ENCODE measurements at regions not wholly inside any gene's neighbourhood (a gene's known extent, or its start where the extent isn't known, plus 50 kb on each side); places are given as distances from the start of the nearest gene placed in this dataset.

DNA sequence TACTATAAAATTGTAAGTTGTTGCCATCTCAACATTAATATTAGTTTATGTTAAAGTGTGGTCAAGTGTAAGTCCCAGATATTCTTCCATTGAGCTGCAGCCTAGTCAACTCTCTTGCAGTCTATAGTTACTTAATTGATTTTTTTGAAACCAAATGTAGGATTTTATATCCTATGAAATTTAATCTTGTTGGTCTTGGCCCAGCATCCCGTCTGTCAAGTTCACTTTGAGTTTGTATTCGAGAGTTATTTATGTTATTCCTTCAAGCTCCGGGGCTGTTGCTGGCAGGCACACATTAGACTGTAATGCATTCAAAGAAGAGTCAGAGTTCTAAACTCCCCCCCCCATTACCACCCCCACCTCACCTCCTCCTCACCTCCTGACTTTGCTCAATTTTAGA lies 71.0 kb upstream of the SPACA1 start:
- intact Hi-C loops (cut with DNase I): no loop called here
- Histone ChIP-seq H3K27me3 (no peaks in the 10 kb centered on the region), H3K4me3 (no peak overlapping the region), H3K9me3 (no peaks in the 10 kb centered on the region), H3K4me1 (no peaks in the 10 kb centered on the region), H3K36me3 (replicated peaks in 1 of 2; ENCODE audit: insufficient read depth in 1 of 2, low read depth in 2 of 2) (no peaks in the 10 kb centered on the region), H3K27ac (no peak overlapping the region)
- 50 to 56% methylated on average over 3 of the region's 3 CpGs for WGBS, 2 donors
- ATAC-seq: no peak
- no peak for DNase-seq
- no peak for TF ChIP-seq CTCF (IDR thresholded peaks at IDR 0.05)
- no peak for TF ChIP-seq POLR2A (IDR thresholded peaks at IDR 0.05)

- WGBS, 2 donors: 75 to 79% methylated on average over 2 of the region's 2 CpGs
- no peak overlapping the region for H3K27ac ChIP-seq
- no peak overlapping the region for H3K4me3 ChIP-seq
- H3K36me3 ChIP-seq (replicated peaks in 1 of 2; ENCODE audit: insufficient read depth in 1 of 2, low read depth in 2 of 2): no peaks in the 10 kb centered on the region
- no peak for TF ChIP-seq CTCF (IDR thresholded peaks at IDR 0.05)
- H3K27me3 ChIP-seq: no peaks in the 10 kb centered on the region
- DNase-seq (no peak), ATAC-seq (no peak)
- H3K9me3 ChIP-seq: no peaks in the 10 kb centered on the region
- intact Hi-C loops (cut with DNase I): no loop called here
- no peaks in the 10 kb centered on the region for H3K4me1 ChIP-seq
These were observed 72.1 kb upstream of the SPACA1 start for GRCh38 chr6:87975561-87975960.

DNA sequence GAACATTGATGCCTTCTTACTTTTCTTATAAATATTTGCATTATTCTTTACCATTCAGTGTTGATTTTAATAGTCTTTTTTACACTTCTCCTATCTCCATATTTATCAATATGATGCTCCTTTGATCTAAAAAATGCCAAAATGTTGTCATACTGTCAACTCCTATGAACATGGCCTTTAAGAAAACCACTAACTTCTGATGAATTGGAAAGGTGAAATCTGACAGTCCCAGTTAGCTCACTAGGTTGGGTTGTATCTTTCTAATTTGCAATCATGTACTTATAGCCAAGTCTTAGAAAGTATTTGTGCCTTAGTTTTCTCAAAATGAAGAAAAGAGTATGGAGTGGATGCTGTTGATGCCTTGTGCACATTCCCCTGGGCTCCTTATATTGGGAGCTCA lies 75.4 kb upstream of the SPACA1 start:
- Histone ChIP-seq H3K4me3 (no peak overlapping the region), H3K9me3 (no peaks in the 10 kb centered on the region), H3K27me3 (no peaks in the 10 kb centered on the region), H3K4me1 (peaks cover 7% of the 10 kb centered on the region), H3K27ac (no peak overlapping the region), H3K36me3 (replicated peaks in 1 of 2; ENCODE audit: insufficient read depth in 1 of 2, low read depth in 2 of 2) (no peaks in the 10 kb centered on the region)
- ATAC-seq (no peak), DNase-seq (no peak)
- intact Hi-C loops (cut with DNase I): no loop called here
- no peak for TF ChIP-seq CTCF (IDR thresholded peaks at IDR 0.05)
- TF ChIP-seq POLR2A (IDR thresholded peaks at IDR 0.05): no peak

DNA sequence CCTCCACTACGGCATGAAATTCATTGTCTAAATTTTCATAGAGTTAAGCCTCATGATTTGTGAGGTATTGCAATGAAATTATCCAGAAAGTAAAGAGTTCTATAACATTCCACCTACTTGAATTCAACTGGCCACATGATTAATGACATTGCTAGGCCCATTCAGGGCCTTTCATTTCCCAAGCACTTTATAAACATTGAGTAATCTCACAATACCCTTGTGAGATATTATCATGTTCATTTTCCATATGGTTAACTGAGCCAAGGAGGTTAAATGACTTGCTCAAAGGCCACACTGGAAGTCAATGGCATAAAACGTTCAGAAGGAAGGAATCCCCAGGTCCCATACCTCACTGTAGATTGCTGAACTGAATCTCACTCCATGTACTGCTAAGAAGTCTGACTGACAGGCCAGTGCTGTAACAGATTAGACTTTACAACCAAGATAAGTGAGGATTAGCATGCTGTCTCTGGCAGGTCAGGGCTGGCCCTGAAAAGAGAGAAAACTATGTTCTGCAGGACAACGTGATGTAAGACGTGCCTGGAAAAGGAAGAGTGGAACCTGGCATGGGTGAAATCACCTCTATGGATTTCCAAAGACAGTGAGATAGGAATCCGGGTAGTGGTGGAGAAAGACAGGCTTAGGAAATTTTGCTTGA lies 75.9 kb upstream of the SPACA1 start:
- WGBS, 2 donors: 58 to 59% methylated on average over 5 of the region's 5 CpGs
- intact Hi-C loops (cut with DNase I): no loop called here
- no peak for ATAC-seq

More for the DNA sequence above, 75.9 kb upstream of the SPACA1 start:
- Histone ChIP-seq H3K9me3 (no peaks in the 10 kb centered on the region), H3K4me3 (no peak overlapping the region), H3K27ac (no peak overlapping the region), H3K4me1 (peaks cover 7% of the 10 kb centered on the region), H3K36me3 (replicated peaks in 1 of 2; ENCODE audit: insufficient read depth in 1 of 2, low read depth in 2 of 2) (no peaks in the 10 kb centered on the region), H3K27me3 (no peaks in the 10 kb centered on the region)
- no peak for DNase-seq
- no peak for TF ChIP-seq POLR2A (IDR thresholded peaks at IDR 0.05)
- TF ChIP-seq CTCF (IDR thresholded peaks at IDR 0.05): no peak

Measured in body of pancreas (tissue), 4 donors.